ENCODE measurements at regions not wholly inside any gene's neighbourhood (a gene's known extent, or its start where the extent isn't known, plus 50 kb on each side); places are given as distances from the start of the nearest gene placed in this dataset.
A peak's percentile ranks its signal among the peaks of the same experiment; 100 is the strongest.

GRCh38 chr5:117286813-117287212, 712.2 kb upstream of the SEMA6A start:
- Mint-ChIP-seq H3K36me3 (ENCODE audit: insufficient read depth, unreplicated experiment) (no peaks in the 10 kb centered on the region), H3K4me3 (ENCODE audit: unreplicated experiment) (no peak overlapping the region), H3K4me1 (ENCODE audit: insufficient read depth, unreplicated experiment) (no peaks in the 10 kb centered on the region), H3K27ac (ENCODE audit: low read depth, unreplicated experiment) (no peak overlapping the region), H3K27me3 (ENCODE audit: insufficient read depth, unreplicated experiment) (no peaks in the 10 kb centered on the region), H3K9me3 (ENCODE audit: unreplicated experiment) (no peaks in the 10 kb centered on the region)
- POLR2A ChIA-PET: no interaction called here
- intact Hi-C loops (cut with micrococcal nuclease): no loop called here
- BruUV-seq (replicated peaks): no TSS peak
- no peak for TF ChIP-seq CTCF (IDR thresholded peaks at IDR 0.05; ENCODE audit: unreplicated experiment)
- no peak for DNase-seq (ENCODE audit: unreplicated experiment)
- CTCF ChIA-PET: interaction anchor here (0.7 to 1.5 kb wide), 3 partner anchors 11 to 22 kb away, joined by 3 to 5 read pairs (median 3); no protein-coding TSS in a partner anchor

- POLR2A ChIA-PET: no interaction called here
- no peaks in the 10 kb centered on the region for H3K9me3 Mint-ChIP-seq (ENCODE audit: unreplicated experiment)
Measured at GRCh38 chr5:117271656-117272055, 697.0 kb upstream of the SEMA6A start.

GRCh38 chr5:117266280-117266679, 691.7 kb upstream of the SEMA6A start:
- H3K27ac Mint-ChIP-seq (ENCODE audit: low read depth, unreplicated experiment): no peak overlapping the region
- no peak overlapping the region for H3K4me3 Mint-ChIP-seq (ENCODE audit: unreplicated experiment)
- intact Hi-C loops (cut with micrococcal nuclease): no loop called here
- no peaks in the 10 kb centered on the region for H3K27me3 Mint-ChIP-seq (ENCODE audit: insufficient read depth, unreplicated experiment)
- no peak for TF ChIP-seq CTCF (IDR thresholded peaks at IDR 0.05; ENCODE audit: unreplicated experiment)
- POLR2A ChIA-PET: interaction anchor here (0.8 kb wide), 1 partner anchor 12 kb away, joined by 5 read pairs; no protein-coding TSS in a partner anchor
- peak; percentile 67 for DNase-seq (ENCODE audit: unreplicated experiment)
- BruUV-seq (replicated peaks): no TSS peak
- no peaks in the 10 kb centered on the region for H3K9me3 Mint-ChIP-seq (ENCODE audit: unreplicated experiment)
- no peaks in the 10 kb centered on the region for H3K36me3 Mint-ChIP-seq (ENCODE audit: insufficient read depth, unreplicated experiment)
- H3K4me1 Mint-ChIP-seq (ENCODE audit: insufficient read depth, unreplicated experiment): peaks cover 22% of the 10 kb centered on the region
- CTCF ChIA-PET: interaction anchor here (0.6 to 1.8 kb wide), 10 partner anchors 26 to 1526 kb away, joined by 3 to 7 read pairs (median 3); no protein-coding TSS in a partner anchor

More at GRCh38 chr5:117271656-117272055, 697.0 kb upstream of the SEMA6A start:
- intact Hi-C loops (cut with micrococcal nuclease): no loop called here
- Mint-ChIP-seq H3K4me1 (ENCODE audit: insufficient read depth, unreplicated experiment) (peaks cover 2% of the 10 kb centered on the region), H3K36me3 (ENCODE audit: insufficient read depth, unreplicated experiment) (no peaks in the 10 kb centered on the region), H3K4me3 (ENCODE audit: unreplicated experiment) (no peak overlapping the region), H3K27ac (ENCODE audit: low read depth, unreplicated experiment) (no peak overlapping the region), H3K27me3 (ENCODE audit: insufficient read depth, unreplicated experiment) (no peaks in the 10 kb centered on the region)
- no peak for TF ChIP-seq CTCF (IDR thresholded peaks at IDR 0.05; ENCODE audit: unreplicated experiment)
- CTCF ChIA-PET: no interaction called here
- no peak for DNase-seq (ENCODE audit: unreplicated experiment)
- no TSS peak for BruUV-seq (replicated peaks)

GRCh38 chr5:117263231-117263630, 688.6 kb upstream of the SEMA6A start:
- Mint-ChIP-seq H3K4me3 (ENCODE audit: unreplicated experiment) (peak overlapping the region; percentile 50), H3K4me1 (ENCODE audit: insufficient read depth, unreplicated experiment) (peaks cover 22% of the 10 kb centered on the region), H3K9me3 (ENCODE audit: unreplicated experiment) (no peaks in the 10 kb centered on the region), H3K27me3 (ENCODE audit: insufficient read depth, unreplicated experiment) (no peaks in the 10 kb centered on the region), H3K27ac (ENCODE audit: low read depth, unreplicated experiment) (peak overlapping the region; percentile 16), H3K36me3 (ENCODE audit: insufficient read depth, unreplicated experiment) (no peaks in the 10 kb centered on the region)
- BruUV-seq (replicated peaks): no TSS peak
- DNase-seq (ENCODE audit: unreplicated experiment): no peak
- intact Hi-C loops (cut with micrococcal nuclease): no loop called here
- ChIA-PET POLR2A (interaction anchor here (1.6 kb wide), 1 partner anchor 688 kb away, joined by 7 read pairs; the partner anchor contains the start of gene SEMA6A), CTCF (interaction anchor here (0.6 to 1.5 kb wide), 4 partner anchors 20 to 1700 kb away, joined by 3 to 4 read pairs (median 3); no protein-coding TSS in a partner anchor)
- TF ChIP-seq CTCF (IDR thresholded peaks at IDR 0.05; ENCODE audit: unreplicated experiment): no peak
